Hematopoietic multipotent progenitor cell treated with erythropoietin and hydrocortisone succinate and interleukin-3 and kit ligand, for 15 days (in vitro differentiated cells): ENCODE measurements at regions not wholly inside any gene's neighbourhood (a gene's known extent, or its start where the extent isn't known, plus 50 kb on each side); places are given as distances from the start of the nearest gene placed in this dataset.

Source experiments
- DNase-seq: peaks from one replicate; pipeline ENCODE4 v3.0.0-alpha.2; 2015; ENCODE audit warnings: low spot score

DNA sequence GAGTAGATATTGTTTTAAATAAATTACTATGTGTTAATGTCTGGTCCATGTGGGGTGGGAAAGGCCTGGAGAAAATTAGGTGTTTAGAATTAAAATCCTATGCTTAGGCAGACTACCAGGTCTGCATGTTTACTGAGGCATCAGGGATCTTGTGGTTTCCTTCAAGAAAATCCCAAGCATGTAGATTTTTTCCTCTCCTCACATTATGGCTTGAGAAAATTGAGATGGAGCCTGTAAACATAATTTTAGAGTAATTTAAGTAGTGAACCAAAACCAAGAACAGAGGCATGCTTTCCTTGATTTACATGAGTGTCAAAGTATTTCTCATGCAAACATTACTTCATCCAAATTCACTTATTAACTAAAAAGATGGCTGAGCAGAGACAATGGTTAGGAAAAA, 823.7 kb downstream of the AACS start:
- no peak for DNase-seq

GRCh38 chr12:125889742-125890141, 824.5 kb downstream of the AACS start:
- DNase-seq: no peak

DNA sequence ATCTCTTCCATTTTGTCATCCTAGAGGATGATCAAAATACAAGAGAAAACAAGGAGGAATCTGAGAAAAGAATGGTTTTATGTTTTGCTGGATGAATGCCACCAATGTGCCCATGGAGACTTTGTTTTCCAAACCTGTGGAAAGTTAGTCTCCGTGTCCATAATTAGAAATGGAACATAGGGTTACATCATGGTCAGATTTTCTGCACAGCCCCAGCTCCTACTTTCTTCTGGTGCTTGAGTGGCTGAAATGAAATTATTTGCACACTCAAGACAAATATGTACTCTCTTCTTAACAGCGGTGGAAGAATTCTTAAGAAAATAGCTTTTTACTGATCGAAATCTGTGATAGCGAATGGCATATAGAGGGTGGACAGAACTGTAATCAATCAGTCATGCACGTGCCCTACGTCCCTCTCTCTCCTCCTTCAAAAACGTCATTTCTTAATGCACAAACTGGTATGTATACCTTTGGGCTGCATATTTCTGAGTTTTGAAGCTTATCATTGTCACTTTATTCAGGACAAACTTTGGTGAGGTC, 825.2 kb downstream of the AACS start:
- DNase-seq: no peak

GRCh38 chr12:125890971-125891370, 825.7 kb downstream of the AACS start:
- no peak for DNase-seq

DNA sequence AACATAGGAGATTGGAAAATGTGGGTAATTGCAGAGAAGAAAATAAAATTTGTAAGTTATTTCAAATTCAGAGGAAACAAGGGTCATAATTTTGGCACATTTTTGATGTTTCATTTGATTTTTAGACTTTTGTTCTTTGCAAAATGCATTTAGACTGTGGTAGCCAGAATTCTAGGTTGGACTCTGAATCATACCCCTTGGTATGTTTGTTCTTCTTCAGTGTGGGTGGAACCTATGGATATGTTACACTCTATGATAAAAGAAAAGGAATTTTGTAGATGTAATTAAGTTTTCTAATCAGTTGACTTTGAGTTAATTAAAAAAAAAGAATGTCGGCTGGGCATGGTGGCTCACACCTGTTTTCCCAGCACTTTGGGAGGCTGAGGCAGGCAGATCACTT, 827.0 kb downstream of the AACS start:
- DNase-seq: no peak

GRCh38 chr12:125902991-125903390, 837.8 kb downstream of the AACS start:
- DNase-seq: no peak

DNA sequence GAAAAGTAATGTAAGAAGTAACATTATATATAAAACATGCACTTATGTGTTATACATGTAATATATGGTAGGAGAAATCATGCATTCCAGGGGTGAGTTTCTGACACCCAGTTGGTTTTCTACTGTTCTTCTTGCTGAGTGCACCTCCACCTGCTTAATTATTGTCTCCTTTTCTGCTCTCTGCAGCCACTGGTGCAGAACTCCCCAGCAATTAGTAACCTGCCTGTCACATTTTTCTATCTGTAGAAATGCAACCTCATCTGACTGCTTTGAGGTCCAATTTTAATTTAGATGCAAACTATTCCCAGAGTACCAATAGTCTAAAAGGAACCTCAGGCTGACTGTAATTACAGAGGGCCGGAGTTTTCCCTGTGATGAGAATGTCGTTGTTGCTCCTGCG, 842.1 kb downstream of the AACS start:
- DNase-seq: no peak

GRCh38 chr12:125919856-125920470, 854.7 kb downstream of the AACS start:
- DNase-seq: no peak

GRCh38 chr12:125922330-125922729, 857.1 kb downstream of the AACS start:
- DNase-seq: no peak

- DNase-seq: no peak
Observed at GRCh38 chr12:125936502-125936901, 871.3 kb downstream of the AACS start.

- no peak for DNase-seq
Observed at GRCh38 chr12:125944446-125944845, 879.2 kb downstream of the AACS start.

GRCh38 chr12:125949471-125949870, 884.2 kb downstream of the AACS start:
- DNase-seq: no peak

DNA sequence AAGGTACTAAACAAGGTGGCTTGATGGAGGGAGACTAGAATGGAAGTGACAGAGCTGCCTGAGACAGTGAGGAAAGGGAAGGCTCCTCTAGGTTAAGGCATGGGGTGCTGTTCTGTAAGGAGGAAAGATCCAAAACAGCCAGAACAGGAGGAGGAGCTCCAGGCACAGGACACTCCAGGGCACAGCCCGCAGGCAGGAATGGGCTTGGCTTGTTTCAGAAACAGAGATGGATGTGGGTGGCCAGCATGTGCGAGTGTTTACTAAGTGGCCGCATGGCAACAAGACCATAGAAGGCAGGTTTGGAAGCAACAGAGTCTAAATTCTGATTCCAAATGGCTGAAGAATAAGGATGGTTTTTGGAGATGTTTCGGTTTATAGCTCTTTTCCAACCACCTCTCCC, 889.1 kb downstream of the AACS start:
- DNase-seq: no peak

DNA sequence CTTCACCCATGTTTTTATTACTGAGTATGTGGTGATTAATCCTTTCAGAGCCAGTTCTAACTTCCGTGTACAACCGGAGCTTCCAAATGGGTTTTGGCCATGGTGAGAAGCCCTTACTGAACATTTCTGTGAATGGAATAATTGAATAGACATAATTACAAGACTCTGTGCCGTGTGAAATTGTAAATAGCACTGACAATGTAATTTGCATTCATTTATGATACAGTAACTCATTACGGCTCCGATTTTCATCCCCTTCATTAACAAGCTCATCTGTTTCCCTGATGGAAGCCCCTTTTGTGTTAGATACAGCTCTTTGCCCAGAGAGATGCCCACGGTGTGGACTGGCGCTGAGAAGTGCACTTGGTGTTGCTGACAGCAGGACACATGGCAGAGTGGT, 891.0 kb downstream of the AACS start:
- DNase-seq: no peak

DNA sequence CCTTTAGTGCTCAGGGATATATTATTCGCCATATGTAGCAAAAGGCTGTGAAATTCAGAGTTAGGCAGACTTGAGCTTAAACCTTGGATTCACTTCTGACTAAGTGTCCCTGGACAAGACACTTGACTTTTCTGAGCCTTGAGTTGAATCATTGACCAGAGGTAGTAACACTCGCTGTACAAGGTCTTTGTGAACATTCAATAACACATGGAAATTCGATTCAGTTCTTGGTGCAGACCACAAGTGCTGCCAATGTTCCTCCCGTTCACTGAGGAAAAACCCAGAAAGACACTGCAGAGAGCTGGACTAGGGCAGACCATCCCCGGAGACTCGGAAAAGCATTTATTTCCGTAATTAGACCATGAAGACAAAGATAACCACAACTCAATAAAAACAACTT, 901.4 kb downstream of the AACS start:
- no peak for DNase-seq

DNA sequence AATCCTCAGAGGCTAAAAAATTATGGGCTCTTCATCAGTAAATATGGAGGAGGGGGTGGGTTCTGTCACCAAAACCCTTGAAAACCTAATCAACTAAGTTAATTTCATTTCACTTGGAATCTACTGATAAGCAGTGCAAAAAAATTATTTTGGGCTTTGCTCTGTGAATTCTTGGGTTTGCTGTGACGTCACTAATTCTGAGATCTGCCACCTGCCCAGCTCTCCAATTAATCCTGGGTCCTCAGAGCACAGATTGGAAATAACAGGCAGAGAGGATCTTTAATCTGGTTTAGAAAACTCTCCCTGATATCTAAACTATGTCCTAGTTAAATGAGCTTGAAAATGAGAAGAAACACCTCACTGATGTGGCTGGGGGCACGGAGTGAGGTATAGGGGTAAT, 903.2 kb downstream of the AACS start:
- no peak for DNase-seq

GRCh38 chr12:125971981-125972380, 906.7 kb downstream of the AACS start:
- DNase-seq: no peak

- no peak for DNase-seq
Observed at GRCh38 chr12:125978286-125978685, 913.1 kb downstream of the AACS start.

DNA sequence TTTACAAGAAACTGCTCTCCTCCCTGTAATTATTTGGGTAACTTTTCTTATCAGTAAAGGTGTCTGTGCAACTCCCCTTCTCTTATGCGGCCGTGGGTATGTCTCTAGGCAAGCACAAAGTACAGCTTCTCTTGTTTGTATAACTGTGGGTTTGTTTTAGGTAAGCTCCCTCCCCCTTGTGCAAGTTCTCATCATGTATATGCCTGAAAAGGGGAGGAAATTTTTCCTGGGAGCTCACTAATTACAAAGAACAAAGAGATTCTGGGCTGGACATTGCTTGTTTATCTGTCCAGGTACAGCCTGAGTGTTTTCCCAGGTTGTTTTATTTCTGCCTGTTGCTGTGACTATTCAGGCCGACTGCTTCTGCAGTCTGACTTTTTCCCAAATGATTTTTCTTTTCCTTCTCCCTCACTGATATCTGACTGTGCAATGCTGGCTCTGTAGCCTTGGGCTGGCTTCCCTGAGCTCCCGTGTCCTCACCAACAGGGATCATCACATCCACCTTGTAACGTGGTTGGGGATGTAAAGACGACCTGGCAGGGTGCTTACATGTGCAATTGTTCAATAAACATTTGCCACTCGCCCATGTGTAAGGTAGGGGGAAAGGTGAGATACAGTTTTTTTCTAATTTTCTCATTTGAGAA, 916.5 kb downstream of the AACS start:
- DNase-seq: no peak

DNA sequence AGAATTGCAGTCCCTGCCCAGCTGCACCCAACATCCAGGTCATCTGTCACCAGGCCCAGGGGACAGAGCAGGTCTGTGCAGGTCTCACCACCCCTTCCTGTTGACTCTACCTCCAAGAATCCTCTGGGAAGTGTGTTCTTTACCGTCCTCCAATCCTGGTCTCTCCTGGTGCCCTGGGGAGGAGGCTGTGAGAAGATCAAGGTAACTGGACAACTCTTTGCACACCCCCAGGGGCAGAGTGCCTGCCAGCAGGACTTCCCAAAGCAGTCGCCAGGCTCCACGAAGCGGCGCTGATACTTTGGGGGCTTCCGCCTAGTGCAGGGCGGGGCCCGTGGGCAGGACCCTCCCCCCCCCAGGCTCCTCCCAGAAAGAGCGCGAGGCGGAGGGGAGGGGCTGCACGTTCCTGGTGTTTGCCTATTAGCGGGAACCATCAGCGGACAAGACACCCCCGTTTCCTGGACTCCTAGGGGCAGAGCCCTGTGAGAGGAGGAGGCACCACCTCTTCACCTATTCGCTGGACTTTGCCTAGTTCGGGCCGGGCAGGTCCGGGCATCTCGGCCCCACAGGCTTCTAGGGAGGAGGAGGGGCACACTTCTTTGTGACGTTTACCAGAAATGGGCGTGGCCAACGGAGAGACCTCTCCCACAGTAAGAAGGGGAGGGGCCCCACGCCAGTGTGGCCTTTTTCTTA, 918.0 kb downstream of the AACS start:
- no peak for DNase-seq

GRCh38 chr12:125983784-125984500, 918.7 kb downstream of the AACS start:
- DNase-seq: no peak

DNA sequence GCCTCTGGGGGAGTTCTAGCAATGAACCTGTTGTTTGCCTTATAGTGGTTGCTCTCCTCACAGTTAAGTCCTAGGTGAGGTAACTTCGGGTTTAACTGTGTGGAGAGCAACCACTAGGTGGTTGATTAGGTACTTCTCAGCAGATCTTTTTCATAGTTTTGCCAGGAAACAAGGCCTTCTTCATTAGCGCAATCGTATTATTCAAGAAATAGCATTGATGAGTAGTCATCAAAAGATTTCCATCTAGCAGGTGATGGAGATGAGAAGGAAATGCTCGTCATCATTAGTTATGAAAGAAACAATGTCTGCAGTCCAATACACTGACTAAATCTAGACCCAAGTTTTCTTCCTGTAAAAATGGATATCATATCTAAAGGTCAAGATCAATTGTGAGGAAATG, 923.3 kb downstream of the AACS start:
- DNase-seq: no peak

DNA sequence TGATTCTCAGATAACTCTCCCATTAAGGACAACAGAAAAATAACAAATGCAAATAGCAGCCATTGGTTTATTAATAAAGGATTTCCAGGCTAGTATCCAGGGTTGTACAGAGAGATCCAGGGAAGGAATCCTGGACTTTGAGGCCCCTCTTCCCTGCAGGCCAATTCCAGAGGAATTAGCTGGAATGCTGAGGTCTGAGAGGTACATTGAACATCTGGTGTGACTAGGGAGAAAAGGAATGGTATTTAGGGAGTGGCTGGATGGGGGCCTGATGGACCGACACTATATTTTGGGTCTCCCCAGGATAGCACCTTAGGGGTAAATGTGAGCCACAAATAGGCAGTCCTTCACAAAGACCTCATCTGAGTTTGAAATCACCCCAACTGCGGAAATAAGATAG, 924.5 kb downstream of the AACS start:
- DNase-seq: no peak
